GM18502 (cell line): ENCODE measurements at regions not wholly inside any gene's neighbourhood (a gene's known extent, or its start where the extent isn't known, plus 50 kb on each side); places are given as distances from the start of the nearest gene placed in this dataset.
A peak's percentile ranks its signal among the peaks of the same experiment; 100 is the strongest.

Experiments
- ATAC-seq: cut with Tn5 transposase; IDR thresholded peaks from one replicate; pipeline ENCODE4 v1.9.1; 2021; ENCODE audit warnings: mild to moderate bottlenecking; ENCODE audit not compliant: unreplicated experiment, poor library complexity

DNA sequence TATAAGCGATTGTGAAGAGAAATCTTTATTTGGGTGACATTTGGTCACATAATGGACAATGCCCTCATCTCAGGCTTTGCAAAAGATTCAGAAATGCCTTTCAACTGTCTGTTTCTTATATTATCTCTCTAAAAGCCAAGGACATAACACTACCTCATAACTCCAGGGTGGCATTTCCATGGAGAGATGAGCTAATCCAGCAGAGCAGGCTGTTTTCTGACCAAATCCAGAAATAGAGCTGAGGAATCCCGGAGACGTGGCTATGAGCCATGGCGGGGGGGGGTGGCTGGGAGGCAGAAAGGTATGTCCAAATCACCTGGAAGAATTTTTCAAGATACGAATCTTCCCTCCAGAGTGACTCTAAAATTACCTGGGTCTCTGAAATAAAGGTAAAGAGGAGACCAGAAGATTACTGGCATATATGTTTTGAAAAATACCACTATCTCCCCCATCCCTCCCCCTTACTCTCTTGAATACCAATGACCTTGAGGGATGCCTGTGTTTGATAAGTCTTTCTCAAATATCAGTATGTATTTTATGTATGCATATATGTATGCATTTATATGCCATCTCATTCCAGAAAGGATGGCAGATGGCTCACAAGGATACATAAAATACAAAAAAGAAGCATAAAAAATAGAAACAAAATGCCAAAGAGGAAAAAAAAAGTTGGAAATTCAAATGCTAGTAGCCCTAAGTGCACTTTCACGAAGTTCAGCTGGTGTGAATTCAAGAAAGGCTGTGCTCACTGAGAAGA, 296.0 kb upstream of the MGAT5 start:
- ATAC-seq, result no peak

DNA sequence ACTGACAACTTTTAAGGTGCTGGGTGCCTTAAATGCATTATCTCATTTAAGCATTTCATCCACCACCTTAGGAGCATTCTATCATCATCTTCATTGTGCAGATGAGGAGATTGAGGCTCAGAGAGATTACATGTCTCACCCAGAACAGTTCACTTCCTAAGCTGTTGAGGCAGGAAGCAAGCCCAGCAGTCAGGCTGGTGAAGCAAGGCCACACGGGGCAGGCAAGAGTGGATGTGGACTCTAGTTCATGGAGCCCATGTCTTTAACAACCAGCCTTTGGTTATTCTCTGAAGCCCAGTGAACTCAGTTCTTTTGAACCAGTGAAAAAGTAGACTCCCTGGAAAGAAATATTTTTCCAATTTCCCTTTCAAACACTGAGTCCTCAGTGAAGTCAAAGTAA, 294.8 kb upstream of the MGAT5 start:
- no peak for ATAC-seq

DNA sequence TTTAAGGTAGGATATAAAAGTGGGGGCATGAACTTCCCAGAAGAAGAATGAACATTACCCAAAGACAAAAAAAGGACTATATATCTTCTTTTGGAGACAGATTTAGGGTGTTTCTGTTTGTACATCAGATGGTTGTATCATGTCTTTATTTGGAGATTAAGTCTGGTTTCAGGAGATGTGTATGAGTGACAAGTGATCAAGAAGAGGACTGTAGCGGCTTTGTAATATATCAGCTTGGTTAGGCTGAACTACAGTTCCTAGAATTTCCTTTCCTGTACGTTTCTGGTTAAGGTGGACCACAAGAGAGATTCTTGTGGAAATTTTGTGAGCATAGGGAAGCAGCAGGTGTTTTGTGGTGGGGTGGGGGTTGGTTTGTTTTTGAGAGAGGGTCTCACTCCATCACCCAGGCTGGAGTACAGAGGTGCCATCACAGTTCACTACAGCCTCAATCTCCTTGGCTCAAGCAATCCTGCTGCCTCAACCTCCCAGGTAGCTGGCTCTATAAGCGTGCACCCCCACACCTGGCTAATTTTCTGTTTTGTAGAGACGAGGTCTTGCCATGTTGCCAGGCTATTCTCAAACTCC, 287.1 kb upstream of the MGAT5 start:
- ATAC-seq, result no peak

DNA sequence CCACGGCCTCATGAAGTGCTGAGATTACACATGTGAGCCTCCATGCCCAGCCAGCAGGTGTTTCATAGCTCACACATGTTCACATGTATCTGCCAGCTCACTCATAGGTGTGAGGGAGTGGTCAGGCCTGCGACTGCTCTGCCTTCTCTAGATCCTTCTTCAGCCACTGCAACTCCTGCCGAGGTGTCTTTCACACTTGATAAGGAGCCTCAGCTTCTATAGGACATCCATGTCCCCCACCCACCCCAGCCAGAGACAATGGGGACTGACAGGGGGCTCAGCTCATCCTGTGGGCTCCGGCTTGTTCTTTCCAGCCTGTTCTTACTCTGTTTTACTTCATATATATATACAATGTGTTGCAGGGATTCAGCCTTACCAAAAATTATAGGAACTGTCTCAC, 286.5 kb upstream of the MGAT5 start:
- ATAC-seq, result no peak

DNA sequence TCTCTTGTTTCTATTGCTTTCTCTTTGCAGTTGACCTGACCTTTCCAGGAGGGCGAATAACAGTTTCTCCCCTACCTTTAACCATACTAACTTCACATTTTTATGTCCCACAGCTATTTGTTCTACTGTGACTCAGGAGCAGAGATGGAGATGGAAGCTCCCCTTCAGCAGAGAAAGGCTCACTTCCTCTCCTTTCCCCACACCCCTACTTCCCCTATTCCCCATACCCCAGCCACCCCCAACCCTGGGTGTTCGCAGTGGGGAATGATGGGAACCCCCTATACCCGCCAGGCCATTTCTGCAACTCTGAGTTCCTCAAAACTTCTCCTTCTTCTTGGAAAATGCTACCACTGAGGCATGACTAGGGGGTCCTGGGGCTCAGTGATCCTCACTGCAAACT, 285.4 kb upstream of the MGAT5 start:
- ATAC-seq, result peak; percentile 40

DNA sequence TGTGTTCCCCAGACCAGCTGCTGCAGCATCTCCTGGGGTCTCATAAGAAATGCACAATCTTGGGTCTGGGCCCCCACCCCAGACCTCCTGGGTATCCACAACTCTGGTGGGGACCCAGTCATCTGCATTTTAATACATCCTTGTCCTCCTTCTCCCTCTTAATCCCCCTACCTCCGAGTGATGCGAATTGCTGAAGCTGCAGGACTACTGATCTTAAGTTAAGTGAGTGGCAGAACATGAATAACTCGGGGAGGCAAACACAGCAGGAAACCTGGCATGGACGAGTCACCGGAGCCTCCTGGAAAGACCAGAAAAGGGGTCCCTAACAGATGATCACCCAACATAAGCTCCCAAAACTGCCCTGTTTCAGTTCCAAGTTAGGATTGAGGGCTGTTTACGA, 283.2 kb upstream of the MGAT5 start:
- ATAC-seq, result no peak

DNA sequence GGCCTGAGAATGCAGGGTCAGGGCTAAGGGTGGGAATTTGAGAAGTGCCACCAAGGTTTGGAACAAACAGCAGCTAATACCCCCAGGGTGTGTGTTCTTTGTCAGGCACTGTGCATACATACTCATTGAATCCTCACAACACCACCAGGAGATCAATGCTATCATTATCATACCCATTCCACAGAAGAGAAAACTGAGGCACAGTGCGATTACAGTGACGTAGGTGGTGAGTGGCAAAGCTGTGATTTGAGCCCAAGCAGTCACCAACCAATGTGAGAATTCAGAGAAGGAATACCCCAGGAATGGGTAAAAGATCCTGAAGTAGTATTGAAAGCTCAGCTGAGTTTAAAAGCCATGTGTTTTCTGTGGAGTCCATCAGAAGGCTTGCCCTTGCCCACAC, 281.6 kb upstream of the MGAT5 start:
- ATAC-seq, result no peak

DNA sequence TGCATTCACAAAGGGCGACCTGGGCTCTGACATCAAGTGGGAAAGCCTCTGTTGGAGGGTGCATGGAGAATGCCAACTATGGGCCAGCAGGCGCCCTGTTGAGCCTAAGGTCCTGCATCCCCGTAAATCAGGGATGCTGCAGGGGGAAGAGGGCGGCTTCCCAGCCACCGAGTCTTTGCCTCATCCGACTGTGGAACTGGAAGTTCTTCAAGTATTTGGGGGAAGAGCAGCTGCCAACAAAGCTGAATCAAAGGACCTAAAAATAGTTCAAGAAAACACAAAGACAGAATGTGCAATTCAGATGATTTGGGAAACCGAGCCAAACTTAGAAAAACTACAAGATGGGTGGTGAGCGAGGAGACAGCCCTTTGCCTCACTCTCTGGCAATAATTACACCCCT, 281.1 kb upstream of the MGAT5 start:
- ATAC-seq, result no peak

DNA sequence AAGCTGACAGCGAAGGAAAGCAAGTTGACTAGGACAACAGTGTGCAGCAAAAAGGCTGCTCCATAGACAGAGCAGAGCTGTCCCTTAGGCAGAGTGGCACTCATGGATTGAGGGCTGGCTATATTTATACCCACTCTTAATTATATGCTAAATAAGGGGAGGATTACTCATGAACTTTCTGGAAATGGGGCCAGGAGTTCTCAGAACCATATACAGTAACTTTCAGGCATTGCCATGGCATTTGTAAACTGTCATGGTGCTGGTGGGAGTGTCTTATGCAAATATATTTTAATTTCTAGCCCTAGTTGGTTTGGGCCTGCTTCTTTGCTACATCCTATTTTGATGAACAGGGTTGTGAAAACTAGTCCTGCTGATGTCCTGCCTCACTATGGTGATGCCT, 279.5 kb upstream of the MGAT5 start:
- no peak for ATAC-seq

DNA sequence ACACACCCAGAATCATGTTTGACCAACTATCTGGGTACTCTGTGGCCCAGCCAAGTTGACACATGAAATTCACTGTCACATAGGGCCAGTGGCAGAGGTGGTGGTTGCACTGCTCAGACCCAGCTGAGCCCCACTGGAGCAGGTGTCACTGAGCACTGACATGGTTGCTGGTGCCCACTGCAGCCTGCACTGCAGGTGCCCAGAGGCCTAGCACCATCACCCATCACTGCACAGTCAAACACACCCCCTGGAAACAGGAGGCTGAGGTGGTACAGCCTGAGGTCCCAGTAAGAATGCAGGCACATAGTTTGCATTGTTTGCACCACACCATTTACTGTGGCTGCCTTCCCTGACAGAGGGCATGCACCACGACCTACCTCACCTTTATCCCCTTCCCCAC, 278.7 kb upstream of the MGAT5 start:
- no peak for ATAC-seq

DNA sequence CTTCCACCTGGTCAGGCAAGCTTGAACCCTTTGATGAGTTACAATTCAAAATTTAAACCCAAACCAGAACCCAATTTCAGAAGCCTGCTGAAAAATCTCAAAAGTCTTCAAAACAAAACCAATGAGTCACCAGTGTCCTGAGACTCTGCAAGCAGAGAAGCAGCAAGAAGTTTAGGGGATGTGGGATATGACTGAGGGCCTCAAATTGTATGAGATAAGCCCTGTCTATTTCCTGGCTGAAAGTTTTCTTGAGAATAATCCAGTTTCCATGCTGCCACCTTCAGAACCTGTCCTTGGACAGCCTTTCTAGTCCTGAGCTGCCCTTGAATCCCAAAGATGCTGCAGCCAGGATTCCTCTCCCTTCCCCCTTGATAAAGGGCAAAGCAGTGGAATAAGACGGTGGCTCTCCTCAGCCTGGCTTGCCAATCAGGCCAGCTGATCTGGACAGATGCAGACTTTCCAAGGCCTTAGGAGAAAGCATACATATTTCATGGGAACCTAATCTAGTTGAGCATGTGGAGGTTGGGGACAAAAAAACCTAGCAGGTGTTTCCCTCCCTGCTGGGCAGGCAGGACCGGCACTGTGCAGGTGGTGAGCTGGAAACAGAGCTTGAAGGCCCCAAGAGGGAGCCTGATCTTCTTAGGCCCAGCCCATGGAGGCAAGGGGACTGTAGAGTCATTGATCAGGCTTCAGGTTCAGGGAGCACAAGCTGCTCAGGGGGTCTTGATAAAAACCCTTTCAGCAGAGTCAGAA, 278.0 kb upstream of the MGAT5 start:
- ATAC-seq, result peak; percentile 76

DNA sequence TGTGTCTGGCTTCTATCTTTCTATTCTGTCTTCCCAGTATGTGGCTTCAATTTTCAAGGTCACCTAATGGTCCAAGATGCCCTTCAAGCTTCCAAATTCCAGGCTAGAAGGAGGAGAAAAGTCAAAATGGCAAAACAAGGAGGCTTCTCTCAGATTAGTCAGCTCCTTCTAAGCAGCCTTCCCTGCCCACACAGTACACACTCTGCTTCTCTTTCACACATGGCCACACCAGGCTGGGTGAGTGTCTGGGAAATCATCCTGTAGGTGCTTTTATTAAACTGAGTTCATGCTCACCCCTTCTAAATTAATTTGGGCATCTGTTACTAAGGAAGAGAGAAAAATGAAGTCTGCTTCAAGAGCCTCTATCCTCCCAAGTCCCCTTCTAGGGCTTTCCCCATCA, 277.2 kb upstream of the MGAT5 start:
- no peak for ATAC-seq

DNA sequence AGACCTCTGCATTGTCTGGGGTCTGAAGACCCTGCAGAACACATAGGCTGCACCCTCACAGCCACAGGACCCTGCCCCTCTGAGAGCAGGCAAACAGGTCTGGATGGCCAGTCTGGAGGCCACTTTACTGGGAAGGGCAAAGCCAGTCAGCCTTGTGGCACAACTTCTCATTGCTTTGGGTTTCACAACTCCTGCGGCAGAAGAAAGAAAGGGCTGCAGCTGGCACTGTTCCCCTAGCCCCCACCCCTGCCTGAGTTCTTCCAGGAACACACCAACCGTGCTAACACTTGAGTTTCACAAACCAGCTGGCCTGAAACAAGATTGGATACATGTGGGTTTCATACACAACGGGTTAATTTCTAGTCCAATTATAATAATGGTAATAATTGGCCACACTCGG, 276.5 kb upstream of the MGAT5 start:
- no peak for ATAC-seq

DNA sequence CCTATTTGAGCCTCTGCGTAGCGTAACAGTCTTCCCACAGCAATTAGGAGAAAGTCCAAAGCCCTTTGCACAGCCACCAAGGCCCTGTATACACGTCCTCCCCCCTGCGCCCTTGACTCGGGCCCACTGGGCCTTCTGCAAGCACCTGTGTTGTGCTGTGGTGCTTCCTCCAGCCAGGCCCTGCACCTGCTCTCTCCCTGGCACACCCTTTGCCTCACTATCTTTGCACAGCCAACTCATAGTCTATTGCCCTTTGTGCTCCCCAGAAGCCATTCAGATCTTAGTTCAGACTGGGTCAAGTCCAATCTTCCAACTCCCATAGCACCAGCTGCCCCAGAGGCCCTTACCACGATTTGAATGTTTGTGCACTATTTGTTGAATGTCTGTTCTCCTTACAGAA, 271.6 kb upstream of the MGAT5 start:
- no peak for ATAC-seq

DNA sequence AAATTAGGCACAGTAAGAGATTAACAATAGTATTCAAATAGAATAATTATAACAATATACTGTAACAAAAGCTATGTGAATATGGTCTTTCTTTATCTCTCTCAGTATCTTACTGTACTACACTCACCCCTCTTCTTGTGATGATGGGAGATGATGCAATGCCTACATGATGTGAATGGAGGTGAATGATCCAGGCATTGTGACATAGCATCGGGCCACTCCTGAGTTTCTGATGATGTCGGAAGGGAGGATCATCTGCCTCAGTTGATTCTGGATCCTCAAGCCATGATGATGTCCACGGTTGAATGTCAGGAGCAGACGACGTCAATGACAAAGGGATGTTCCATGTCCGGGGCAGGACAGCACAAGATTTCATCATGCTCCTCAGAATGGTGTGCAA, 268.3 kb upstream of the MGAT5 start:
- ATAC-seq, result no peak

DNA sequence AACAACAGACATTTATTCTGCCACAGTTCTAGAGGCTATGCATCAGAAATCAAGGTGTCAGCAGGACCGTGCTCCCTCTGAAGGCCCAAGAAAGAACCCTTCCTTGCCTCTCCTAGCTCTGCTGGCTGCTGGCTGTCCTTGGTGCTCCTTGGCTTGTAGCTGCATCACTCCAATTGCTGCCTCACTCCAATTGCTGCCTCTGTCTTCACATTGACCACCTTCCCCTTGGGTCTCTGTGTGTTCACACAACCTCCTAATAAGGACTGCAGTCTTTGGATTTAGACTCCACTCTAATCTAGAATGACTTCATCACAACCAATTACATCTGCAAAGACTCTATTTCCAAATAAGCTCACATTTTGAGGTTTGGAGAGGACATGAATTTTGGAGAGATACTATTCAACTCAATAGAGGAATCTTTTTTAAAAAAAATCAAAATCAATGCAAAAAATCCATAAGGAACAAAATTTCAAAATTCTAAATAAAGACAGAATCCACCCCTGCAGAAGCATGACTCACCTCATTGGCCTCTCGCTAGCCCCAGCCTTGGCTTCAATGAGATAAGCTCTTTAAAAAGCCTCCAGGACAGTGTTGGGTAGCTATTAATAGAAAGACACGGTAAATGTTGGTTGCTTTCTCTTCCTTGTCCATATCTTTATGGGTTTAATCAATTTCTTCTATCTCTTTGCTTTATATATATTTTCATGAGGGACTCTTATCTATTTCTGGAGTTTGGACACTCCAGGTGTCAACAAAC, 267.6 kb upstream of the MGAT5 start:
- ATAC-seq, result no peak

DNA sequence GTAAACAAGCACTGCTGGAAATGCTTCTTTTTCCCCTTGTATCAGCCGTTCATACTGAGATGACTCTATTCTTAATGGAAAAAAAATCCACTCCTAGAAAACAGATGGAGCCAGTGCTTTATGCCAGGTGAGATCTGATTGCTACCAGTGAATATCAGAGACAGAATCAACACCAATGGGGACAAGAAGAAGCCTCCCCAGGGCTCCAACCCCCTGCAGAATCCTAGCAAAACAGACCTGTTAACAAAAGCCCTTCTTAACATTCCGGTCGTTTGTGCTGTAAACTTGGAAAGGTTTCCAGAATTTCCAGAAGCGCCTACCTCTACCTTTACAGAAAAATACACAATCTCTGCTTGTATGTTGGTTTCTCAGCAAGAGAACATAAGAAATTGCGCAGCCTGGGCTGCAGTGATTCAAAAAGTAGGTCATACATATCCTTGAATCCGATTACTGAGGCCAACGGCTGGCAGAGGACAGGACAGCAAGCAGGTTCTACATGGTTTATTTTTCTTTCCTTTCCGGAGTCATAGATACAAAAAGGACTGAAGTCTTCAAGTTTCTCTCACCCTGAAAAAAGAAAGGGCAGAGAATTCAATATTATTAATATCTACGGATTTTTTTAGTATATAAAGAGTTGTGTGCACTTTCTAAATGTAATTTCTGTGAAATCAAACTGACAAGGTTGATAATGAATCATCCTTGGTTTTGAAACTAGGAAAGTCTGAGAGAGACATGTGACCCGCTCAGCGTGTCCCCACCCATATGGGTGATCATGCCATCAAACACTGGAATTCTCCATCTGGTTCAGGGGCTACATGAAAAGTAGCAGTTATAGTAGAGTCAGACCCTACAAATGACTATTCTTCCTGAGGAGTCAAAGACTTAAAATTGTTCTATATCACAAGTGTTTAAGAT, 266.7 kb upstream of the MGAT5 start:
- no peak for ATAC-seq

DNA sequence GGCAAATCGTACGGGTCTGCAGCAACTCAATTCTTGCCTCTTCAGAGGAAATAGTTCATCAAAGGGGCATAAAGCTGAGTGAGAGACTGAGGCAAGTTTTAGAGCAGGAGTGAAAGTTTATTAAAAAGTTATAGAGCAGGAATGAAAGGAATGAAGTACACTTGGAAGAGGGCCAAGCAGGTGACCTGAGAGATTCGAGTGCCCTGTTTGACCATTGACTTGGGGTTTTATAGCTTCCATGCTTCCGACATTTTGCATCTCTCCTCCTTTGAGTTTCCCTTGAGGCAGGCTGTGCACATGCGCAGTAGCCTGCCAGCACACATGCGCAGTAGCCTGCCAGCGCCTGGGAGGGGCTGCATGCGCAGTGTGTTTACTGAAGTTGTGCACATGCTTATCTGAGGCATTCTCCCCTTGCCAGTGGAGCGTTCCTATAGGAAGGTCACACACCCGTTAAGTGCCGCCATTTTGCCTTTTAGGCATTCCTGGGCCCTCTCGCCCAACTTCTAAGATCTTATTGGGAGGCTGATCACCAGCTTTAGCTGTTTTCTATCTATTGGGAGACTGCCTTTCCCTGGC, 265.5 kb upstream of the MGAT5 start:
- no peak for ATAC-seq

DNA sequence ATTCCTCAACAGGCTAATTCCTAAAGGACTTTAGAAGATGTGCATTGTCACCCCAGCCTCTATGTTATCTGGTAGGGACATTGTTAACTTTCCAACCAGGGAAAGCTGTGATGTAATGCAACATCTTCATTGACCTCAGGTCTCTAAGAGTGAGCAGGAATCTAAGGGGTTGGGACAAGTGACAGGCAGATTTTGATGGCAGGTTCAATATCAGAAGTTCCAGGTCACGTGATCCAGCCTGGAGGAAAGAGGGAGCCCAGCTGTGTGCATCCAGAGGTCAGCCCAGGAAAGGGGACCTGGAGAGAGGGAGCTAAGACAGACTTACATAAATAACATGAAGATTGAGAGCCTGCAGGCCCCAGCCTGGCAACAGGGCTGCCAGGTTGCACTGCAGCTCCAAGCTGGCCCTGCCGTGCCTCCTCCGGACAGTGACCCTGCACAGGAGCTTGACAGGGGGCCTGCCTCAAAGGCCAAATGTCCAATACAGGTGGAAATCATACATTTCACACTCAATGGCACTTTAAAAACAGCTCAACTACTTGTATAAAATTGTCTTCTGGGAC, 262.2 kb upstream of the MGAT5 start:
- no peak for ATAC-seq
